ENCODE measurements at regions not wholly inside any gene's neighbourhood (a gene's known extent, or its start where the extent isn't known, plus 50 kb on each side); places are given as distances from the start of the nearest gene placed in this dataset.

GRCh38 chr1:86296305-86297205 lies 99.6 kb downstream of the ODF2L start:
- Histone ChIP-seq H3K4me3 (ENCODE audit: low read length in 3 of 3) (peak overlapping the region; percentile 15 to 51 (median 42)), H3K27ac (ENCODE audit: low read depth, low read length) (peak overlapping the region; percentile 91), H3K27me3 (ENCODE audit: control insufficient read depth in 3 of 3, insufficient read depth in 3 of 3, low read length in 3 of 3) (no peaks in the 10 kb centered on the region), H3K36me3 (ENCODE audit: control insufficient read depth in 3 of 3, insufficient read depth in 3 of 3, low read length in 3 of 3) (no peaks in the 10 kb centered on the region), H3K9ac (ENCODE audit: low read depth in 1 of 3, low read length in 3 of 3) (peak overlapping the region; percentile 59 to 69 (median 68)), H3K4me1 (ENCODE audit: control insufficient read depth in 3 of 3, insufficient read depth in 3 of 3, low read length in 3 of 3) (peaks cover 0 to 4% (median 0%) of the 10 kb centered on the region in 3 donors), H3K9me3 (ENCODE audit: control insufficient read depth in 3 of 3, low read length in 3 of 3) (no peaks in the 10 kb centered on the region)

GRCh38 chr1:86289746-86290145 lies 106.4 kb downstream of the ODF2L start:
- Histone ChIP-seq H3K27ac (ENCODE audit: low read depth, low read length) (no peak overlapping the region), H3K9ac (ENCODE audit: low read depth in 1 of 3, low read length in 3 of 3) (no peak overlapping the region), H3K36me3 (ENCODE audit: control insufficient read depth in 3 of 3, insufficient read depth in 3 of 3, low read length in 3 of 3) (no peaks in the 10 kb centered on the region), H3K9me3 (ENCODE audit: control insufficient read depth in 3 of 3, low read length in 3 of 3) (no peaks in the 10 kb centered on the region), H3K4me3 (ENCODE audit: low read length in 3 of 3) (no peak overlapping the region), H3K4me1 (ENCODE audit: control insufficient read depth in 3 of 3, insufficient read depth in 3 of 3, low read length in 3 of 3) (no peaks in the 10 kb centered on the region), H3K27me3 (ENCODE audit: control insufficient read depth in 3 of 3, insufficient read depth in 3 of 3, low read length in 3 of 3) (no peaks in the 10 kb centered on the region)

- no peaks in the 10 kb centered on the region for H3K4me1 ChIP-seq (ENCODE audit: control insufficient read depth in 3 of 3, insufficient read depth in 3 of 3, low read length in 3 of 3)
- no peak overlapping the region for H3K9ac ChIP-seq (ENCODE audit: low read depth in 1 of 3, low read length in 3 of 3)
- no peak overlapping the region for H3K4me3 ChIP-seq (ENCODE audit: low read length in 3 of 3)
- no peaks in the 10 kb centered on the region for H3K36me3 ChIP-seq (ENCODE audit: control insufficient read depth in 3 of 3, insufficient read depth in 3 of 3, low read length in 3 of 3)
- no peaks in the 10 kb centered on the region for H3K9me3 ChIP-seq (ENCODE audit: control insufficient read depth in 3 of 3, low read length in 3 of 3)
- no peaks in the 10 kb centered on the region for H3K27me3 ChIP-seq (ENCODE audit: control insufficient read depth in 3 of 3, insufficient read depth in 3 of 3, low read length in 3 of 3)
- no peak overlapping the region for H3K27ac ChIP-seq (ENCODE audit: low read depth, low read length)
Observed at GRCh38 chr1:86289161-86289560, 107.0 kb downstream of the ODF2L start.

GRCh38 chr1:86288586-86289147 lies 107.5 kb downstream of the ODF2L start:
- no peaks in the 10 kb centered on the region for H3K36me3 ChIP-seq (ENCODE audit: control insufficient read depth in 3 of 3, insufficient read depth in 3 of 3, low read length in 3 of 3)
- H3K27ac ChIP-seq (ENCODE audit: low read depth, low read length) = no peak overlapping the region
- no peaks in the 10 kb centered on the region for H3K9me3 ChIP-seq (ENCODE audit: control insufficient read depth in 3 of 3, low read length in 3 of 3)
- H3K4me1 ChIP-seq (ENCODE audit: control insufficient read depth in 3 of 3, insufficient read depth in 3 of 3, low read length in 3 of 3) = no peaks in the 10 kb centered on the region
- H3K4me3 ChIP-seq (ENCODE audit: low read length in 3 of 3) = no peak overlapping the region
- no peak overlapping the region for H3K9ac ChIP-seq (ENCODE audit: low read depth in 1 of 3, low read length in 3 of 3)
- H3K27me3 ChIP-seq (ENCODE audit: control insufficient read depth in 3 of 3, insufficient read depth in 3 of 3, low read length in 3 of 3) = no peaks in the 10 kb centered on the region

- Histone ChIP-seq H3K27me3 (ENCODE audit: control insufficient read depth in 3 of 3, insufficient read depth in 3 of 3, low read length in 3 of 3) (no peaks in the 10 kb centered on the region), H3K36me3 (ENCODE audit: control insufficient read depth in 3 of 3, insufficient read depth in 3 of 3, low read length in 3 of 3) (no peaks in the 10 kb centered on the region), H3K9ac (ENCODE audit: low read depth in 1 of 3, low read length in 3 of 3) (no peak overlapping the region), H3K4me3 (ENCODE audit: low read length in 3 of 3) (no peak overlapping the region), H3K4me1 (ENCODE audit: control insufficient read depth in 3 of 3, insufficient read depth in 3 of 3, low read length in 3 of 3) (no peaks in the 10 kb centered on the region), H3K9me3 (ENCODE audit: control insufficient read depth in 3 of 3, low read length in 3 of 3) (no peaks in the 10 kb centered on the region), H3K27ac (ENCODE audit: low read depth, low read length) (no peak overlapping the region)
Observed at GRCh38 chr1:86285796-86286195, 110.3 kb downstream of the ODF2L start.

- H3K27me3 ChIP-seq (ENCODE audit: control insufficient read depth in 3 of 3, insufficient read depth in 3 of 3, low read length in 3 of 3) = no peaks in the 10 kb centered on the region
- no peak overlapping the region for H3K27ac ChIP-seq (ENCODE audit: low read depth, low read length)
Observed at GRCh38 chr1:86282611-86283010, 113.5 kb downstream of the ODF2L start.

GRCh38 chr1:86277936-86278335 lies 118.2 kb downstream of the ODF2L start:
- Histone ChIP-seq H3K36me3 (ENCODE audit: control insufficient read depth in 3 of 3, insufficient read depth in 3 of 3, low read length in 3 of 3) (no peaks in the 10 kb centered on the region), H3K9me3 (ENCODE audit: control insufficient read depth in 3 of 3, low read length in 3 of 3) (no peaks in the 10 kb centered on the region), H3K9ac (ENCODE audit: low read depth in 1 of 3, low read length in 3 of 3) (no peak overlapping the region), H3K27ac (ENCODE audit: low read depth, low read length) (no peak overlapping the region), H3K4me1 (ENCODE audit: control insufficient read depth in 3 of 3, insufficient read depth in 3 of 3, low read length in 3 of 3) (no peaks in the 10 kb centered on the region), H3K4me3 (ENCODE audit: low read length in 3 of 3) (no peak overlapping the region), H3K27me3 (ENCODE audit: control insufficient read depth in 3 of 3, insufficient read depth in 3 of 3, low read length in 3 of 3) (no peaks in the 10 kb centered on the region)

More at GRCh38 chr1:86282611-86283010, 113.5 kb downstream of the ODF2L start:
- no peaks in the 10 kb centered on the region for H3K4me1 ChIP-seq (ENCODE audit: control insufficient read depth in 3 of 3, insufficient read depth in 3 of 3, low read length in 3 of 3)
- H3K9ac ChIP-seq (ENCODE audit: low read depth in 1 of 3, low read length in 3 of 3) = no peak overlapping the region
- H3K4me3 ChIP-seq (ENCODE audit: low read length in 3 of 3) = no peak overlapping the region
- no peaks in the 10 kb centered on the region for H3K9me3 ChIP-seq (ENCODE audit: control insufficient read depth in 3 of 3, low read length in 3 of 3)
- H3K36me3 ChIP-seq (ENCODE audit: control insufficient read depth in 3 of 3, insufficient read depth in 3 of 3, low read length in 3 of 3) = no peaks in the 10 kb centered on the region

- H3K4me1 ChIP-seq (ENCODE audit: control insufficient read depth in 3 of 3, insufficient read depth in 3 of 3, low read length in 3 of 3) = no peaks in the 10 kb centered on the region
Observed at GRCh38 chr1:86273066-86273465, 116.5 kb upstream of the COL24A1 start.

GRCh38 chr1:86272083-86272482 lies 115.5 kb upstream of the COL24A1 start:
- Histone ChIP-seq H3K27me3 (ENCODE audit: control insufficient read depth in 3 of 3, insufficient read depth in 3 of 3, low read length in 3 of 3) (no peaks in the 10 kb centered on the region), H3K4me3 (ENCODE audit: low read length in 3 of 3) (no peak overlapping the region), H3K9me3 (ENCODE audit: control insufficient read depth in 3 of 3, low read length in 3 of 3) (no peaks in the 10 kb centered on the region), H3K36me3 (ENCODE audit: control insufficient read depth in 3 of 3, insufficient read depth in 3 of 3, low read length in 3 of 3) (no peaks in the 10 kb centered on the region), H3K9ac (ENCODE audit: low read depth in 1 of 3, low read length in 3 of 3) (no peak overlapping the region), H3K4me1 (ENCODE audit: control insufficient read depth in 3 of 3, insufficient read depth in 3 of 3, low read length in 3 of 3) (no peaks in the 10 kb centered on the region), H3K27ac (ENCODE audit: low read depth, low read length) (no peak overlapping the region)

More at GRCh38 chr1:86273066-86273465, 116.5 kb upstream of the COL24A1 start:
- H3K36me3 ChIP-seq (ENCODE audit: control insufficient read depth in 3 of 3, insufficient read depth in 3 of 3, low read length in 3 of 3) = no peaks in the 10 kb centered on the region
- no peak overlapping the region for H3K4me3 ChIP-seq (ENCODE audit: low read length in 3 of 3)
- no peak overlapping the region for H3K9ac ChIP-seq (ENCODE audit: low read depth in 1 of 3, low read length in 3 of 3)
- H3K27me3 ChIP-seq (ENCODE audit: control insufficient read depth in 3 of 3, insufficient read depth in 3 of 3, low read length in 3 of 3) = no peaks in the 10 kb centered on the region
- H3K9me3 ChIP-seq (ENCODE audit: control insufficient read depth in 3 of 3, low read length in 3 of 3) = no peaks in the 10 kb centered on the region
- no peak overlapping the region for H3K27ac ChIP-seq (ENCODE audit: low read depth, low read length)

- H3K9ac ChIP-seq (ENCODE audit: low read depth in 1 of 3, low read length in 3 of 3) = no peak overlapping the region
- no peaks in the 10 kb centered on the region for H3K36me3 ChIP-seq (ENCODE audit: control insufficient read depth in 3 of 3, insufficient read depth in 3 of 3, low read length in 3 of 3)
- no peak overlapping the region for H3K27ac ChIP-seq (ENCODE audit: low read depth, low read length)
- no peak overlapping the region for H3K4me3 ChIP-seq (ENCODE audit: low read length in 3 of 3)
- no peaks in the 10 kb centered on the region for H3K27me3 ChIP-seq (ENCODE audit: control insufficient read depth in 3 of 3, insufficient read depth in 3 of 3, low read length in 3 of 3)
- H3K4me1 ChIP-seq (ENCODE audit: control insufficient read depth in 3 of 3, insufficient read depth in 3 of 3, low read length in 3 of 3) = no peaks in the 10 kb centered on the region
- no peaks in the 10 kb centered on the region for H3K9me3 ChIP-seq (ENCODE audit: control insufficient read depth in 3 of 3, low read length in 3 of 3)
Observed at GRCh38 chr1:86271046-86271445, 114.5 kb upstream of the COL24A1 start.
